ENCODE measurements at regions not wholly inside any gene's neighbourhood (a gene's known extent, or its start where the extent isn't known, plus 50 kb on each side); places are given as distances from the start of the nearest gene placed in this dataset.

DNA sequence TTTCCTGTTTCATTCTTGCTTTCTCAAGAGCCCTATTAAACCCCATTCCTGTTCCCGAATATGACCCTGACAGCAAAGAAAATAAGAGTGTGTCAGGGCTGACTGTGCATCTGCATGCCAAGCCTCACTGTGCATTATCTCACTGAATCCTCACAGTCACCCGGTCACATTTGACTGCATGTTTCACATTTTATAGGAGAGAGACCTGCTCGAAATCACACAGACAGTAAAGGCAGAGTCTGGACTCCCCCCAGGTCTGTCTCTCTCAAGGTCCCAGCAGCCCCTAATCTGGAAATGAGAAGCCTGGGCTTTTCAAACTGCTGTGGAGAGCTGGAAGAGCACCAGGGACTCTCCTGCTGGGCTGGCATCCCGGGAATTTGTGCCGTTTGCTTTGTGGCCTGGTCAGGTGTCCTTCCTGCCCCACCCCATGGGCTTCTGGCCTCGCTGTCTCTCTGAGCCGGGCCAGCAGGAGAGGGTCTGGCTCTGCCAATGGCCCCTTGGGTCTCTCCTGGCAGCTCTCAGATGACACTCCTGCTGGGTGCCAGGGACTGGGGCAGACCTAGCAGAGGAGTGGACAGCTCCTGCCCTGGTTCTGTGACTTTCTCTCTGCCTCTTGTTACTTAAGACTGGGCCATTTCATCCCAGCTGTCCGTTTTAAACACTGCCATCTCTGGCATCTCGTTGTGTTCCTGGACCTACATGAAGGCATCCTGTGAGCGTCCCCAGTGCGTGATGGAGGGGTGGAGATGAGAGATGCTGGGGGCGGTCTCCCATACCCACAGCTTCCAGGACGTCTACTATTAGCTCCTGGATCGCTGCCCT, 173.6 kb downstream of the ARHGAP12 start:
- Histone ChIP-seq H3F3A (ENCODE audit: low read depth) (peaks cover 42% of the 10 kb centered on the region), H3K79me2 (ENCODE audit: low read depth) (no peaks in the 10 kb centered on the region), H3K36me3 (no peaks in the 10 kb centered on the region), H3K4me3 (no peak overlapping the region), H4K20me1 (ENCODE audit: low read depth) (peaks cover 12% of the 10 kb centered on the region), H3K4me1 (peaks cover 49% of the 10 kb centered on the region), H3K27ac (no peak overlapping the region), H3K27me3 (no peaks in the 10 kb centered on the region), H3K9me3 (ENCODE audit: low read depth) (no peaks in the 10 kb centered on the region), H3K4me2 (peak overlapping the region; percentile 48), H2AFZ (replicated peaks) (no peak overlapping the region), H3K9ac (no peak overlapping the region)
- Mint-ChIP-seq H3K36me3 (no peaks in the 10 kb centered on the region), H3K27ac (peak overlapping the region; percentile 89), H3K4me3 (no peak overlapping the region), H3K27me3 (ENCODE audit: insufficient read depth, low read depth) (peaks cover 9% of the 10 kb centered on the region), H3K4me1 (peaks cover 38% of the 10 kb centered on the region), H3K9me3 (no peaks in the 10 kb centered on the region)
- DNase-seq (ENCODE audit: low spot score): peak; percentile 77
- TF ChIP-seq, protein P1, sequence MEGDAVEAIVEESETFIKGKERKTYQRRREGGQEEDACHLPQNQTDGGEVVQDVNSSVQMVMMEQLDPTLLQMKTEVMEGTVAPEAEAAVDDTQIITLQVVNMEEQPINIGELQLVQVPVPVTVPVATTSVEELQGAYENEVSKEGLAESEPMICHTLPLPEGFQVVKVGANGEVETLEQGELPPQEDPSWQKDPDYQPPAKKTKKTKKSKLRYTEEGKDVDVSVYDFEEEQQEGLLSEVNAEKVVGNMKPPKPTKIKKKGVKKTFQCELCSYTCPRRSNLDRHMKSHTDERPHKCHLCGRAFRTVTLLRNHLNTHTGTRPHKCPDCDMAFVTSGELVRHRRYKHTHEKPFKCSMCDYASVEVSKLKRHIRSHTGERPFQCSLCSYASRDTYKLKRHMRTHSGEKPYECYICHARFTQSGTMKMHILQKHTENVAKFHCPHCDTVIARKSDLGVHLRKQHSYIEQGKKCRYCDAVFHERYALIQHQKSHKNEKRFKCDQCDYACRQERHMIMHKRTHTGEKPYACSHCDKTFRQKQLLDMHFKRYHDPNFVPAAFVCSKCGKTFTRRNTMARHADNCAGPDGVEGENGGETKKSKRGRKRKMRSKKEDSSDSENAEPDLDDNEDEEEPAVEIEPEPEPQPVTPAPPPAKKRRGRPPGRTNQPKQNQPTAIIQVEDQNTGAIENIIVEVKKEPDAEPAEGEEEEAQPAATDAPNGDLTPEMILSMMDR (IDR thresholded peaks at IDR 0.05): no peak
- TF ChIP-seq EZH2phosphoT487 (IDR thresholded peaks at IDR 0.05) (no peak), EZH2 (IDR thresholded peaks at IDR 0.05) (no peak)

DNA sequence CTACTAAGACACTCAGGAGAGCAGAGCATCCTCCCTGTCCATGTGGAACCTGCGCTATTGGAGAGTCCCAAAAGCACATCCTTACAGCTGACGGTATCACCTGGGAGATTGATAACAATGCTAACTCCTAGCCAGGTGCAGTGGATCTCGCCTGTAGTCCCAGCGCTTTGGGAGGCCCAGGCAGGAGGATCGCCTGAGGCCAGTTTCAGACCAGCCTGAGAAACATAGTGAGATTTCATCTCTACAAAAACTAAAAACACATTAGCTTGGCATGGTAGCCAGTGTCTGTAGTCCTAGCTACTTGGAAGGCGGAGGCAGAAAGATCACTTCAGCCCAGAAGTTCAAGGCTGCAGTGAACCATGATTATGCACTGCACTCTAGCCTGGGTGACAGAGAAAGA, 174.9 kb downstream of the ARHGAP12 start:
- Histone ChIP-seq H3K27me3 (no peaks in the 10 kb centered on the region), H3K4me1 (peaks cover 57% of the 10 kb centered on the region), H3K79me2 (ENCODE audit: low read depth) (no peaks in the 10 kb centered on the region), H3F3A (ENCODE audit: low read depth) (peaks cover 31% of the 10 kb centered on the region), H3K9ac (no peak overlapping the region), H3K36me3 (no peaks in the 10 kb centered on the region), H3K27ac (no peak overlapping the region), H3K4me2 (no peak overlapping the region), H3K4me3 (no peak overlapping the region), H4K20me1 (ENCODE audit: low read depth) (peaks cover 8% of the 10 kb centered on the region), H3K9me3 (ENCODE audit: low read depth) (no peaks in the 10 kb centered on the region), H2AFZ (replicated peaks) (no peak overlapping the region)
- Mint-ChIP-seq H3K4me1 (peaks cover 47% of the 10 kb centered on the region), H3K27ac (no peak overlapping the region), H3K36me3 (no peaks in the 10 kb centered on the region), H3K27me3 (ENCODE audit: insufficient read depth, low read depth) (peaks cover 9% of the 10 kb centered on the region), H3K9me3 (no peaks in the 10 kb centered on the region), H3K4me3 (no peak overlapping the region)
- no peak for DNase-seq (ENCODE audit: low spot score)
- TF ChIP-seq EZH2 (IDR thresholded peaks at IDR 0.05) (no peak), EZH2phosphoT487 (IDR thresholded peaks at IDR 0.05) (no peak)
- TF ChIP-seq, protein P1 (IDR thresholded peaks at IDR 0.05): no peak

DNA sequence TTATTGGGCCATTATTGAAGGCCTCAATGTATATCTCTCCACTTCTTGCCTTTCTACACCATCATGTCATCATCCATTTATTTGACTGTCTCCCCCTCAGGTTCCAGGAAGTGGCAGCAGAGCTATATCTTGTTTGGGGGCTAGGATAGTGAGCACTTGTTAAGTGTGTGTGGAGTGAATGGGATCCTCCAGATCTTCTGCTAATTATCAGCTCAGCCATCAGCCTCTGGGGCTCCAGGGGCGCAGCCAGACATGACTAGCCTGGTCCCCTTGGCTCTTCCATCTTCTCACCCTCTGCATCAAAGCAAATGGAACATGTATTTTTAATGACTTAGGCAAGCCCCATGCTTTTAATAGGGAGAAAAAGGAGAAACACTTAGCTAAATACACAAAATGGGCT, 176.5 kb downstream of the ARHGAP12 start:
- Histone ChIP-seq H3K4me3 (no peak overlapping the region), H3K27ac (no peak overlapping the region), H3K9me3 (ENCODE audit: low read depth) (no peaks in the 10 kb centered on the region), H2AFZ (replicated peaks) (no peak overlapping the region), H3K4me2 (no peak overlapping the region), H3K79me2 (ENCODE audit: low read depth) (no peaks in the 10 kb centered on the region), H3K9ac (no peak overlapping the region), H3F3A (ENCODE audit: low read depth) (peaks cover 16% of the 10 kb centered on the region), H4K20me1 (ENCODE audit: low read depth) (no peaks in the 10 kb centered on the region), H3K36me3 (no peaks in the 10 kb centered on the region), H3K27me3 (no peaks in the 10 kb centered on the region), H3K4me1 (peaks cover 42% of the 10 kb centered on the region)
- Mint-ChIP-seq H3K9me3 (no peaks in the 10 kb centered on the region), H3K27me3 (ENCODE audit: insufficient read depth, low read depth) (peaks cover 9% of the 10 kb centered on the region), H3K27ac (peak overlapping the region; percentile 26), H3K36me3 (no peaks in the 10 kb centered on the region), H3K4me1 (peaks cover 36% of the 10 kb centered on the region), H3K4me3 (no peak overlapping the region)
- DNase-seq (ENCODE audit: low spot score): no peak
- TF ChIP-seq, protein P1 (IDR thresholded peaks at IDR 0.05): no peak
- no peak for TF ChIP-seq EZH2 (IDR thresholded peaks at IDR 0.05)
- TF ChIP-seq EZH2phosphoT487 (IDR thresholded peaks at IDR 0.05): no peak
